DOHH2 (cell line): ENCODE measurements at regions not wholly inside any gene's neighbourhood (a gene's known extent, or its start where the extent isn't known, plus 50 kb on each side); places are given as distances from the start of the nearest gene placed in this dataset.

Source experiments
- EZH2phosphoT487 ChIP-seq: fragments of 200-600 bp; sonication (generic); IDR thresholded peaks from 2 replicates; pipeline ENCODE4 v1.6.1; 2017; ENCODE audit warnings: borderline replicate concordance, mild to moderate bottlenecking, antibody characterized with exemption, low read length, moderate library complexity, mixed read lengths
- TF ChIP-seq, protein P1 (sequence below): fragments of 200-600 bp; sonication (generic); IDR thresholded peaks from one replicate; pipeline ENCODE4 v1.5.1; 2014; ENCODE audit warnings: antibody characterized with exemption, mild to moderate bottlenecking, low read depth, low read length; ENCODE audit not compliant: poor library complexity, severe bottlenecking

- TF ChIP-seq, protein P1, sequence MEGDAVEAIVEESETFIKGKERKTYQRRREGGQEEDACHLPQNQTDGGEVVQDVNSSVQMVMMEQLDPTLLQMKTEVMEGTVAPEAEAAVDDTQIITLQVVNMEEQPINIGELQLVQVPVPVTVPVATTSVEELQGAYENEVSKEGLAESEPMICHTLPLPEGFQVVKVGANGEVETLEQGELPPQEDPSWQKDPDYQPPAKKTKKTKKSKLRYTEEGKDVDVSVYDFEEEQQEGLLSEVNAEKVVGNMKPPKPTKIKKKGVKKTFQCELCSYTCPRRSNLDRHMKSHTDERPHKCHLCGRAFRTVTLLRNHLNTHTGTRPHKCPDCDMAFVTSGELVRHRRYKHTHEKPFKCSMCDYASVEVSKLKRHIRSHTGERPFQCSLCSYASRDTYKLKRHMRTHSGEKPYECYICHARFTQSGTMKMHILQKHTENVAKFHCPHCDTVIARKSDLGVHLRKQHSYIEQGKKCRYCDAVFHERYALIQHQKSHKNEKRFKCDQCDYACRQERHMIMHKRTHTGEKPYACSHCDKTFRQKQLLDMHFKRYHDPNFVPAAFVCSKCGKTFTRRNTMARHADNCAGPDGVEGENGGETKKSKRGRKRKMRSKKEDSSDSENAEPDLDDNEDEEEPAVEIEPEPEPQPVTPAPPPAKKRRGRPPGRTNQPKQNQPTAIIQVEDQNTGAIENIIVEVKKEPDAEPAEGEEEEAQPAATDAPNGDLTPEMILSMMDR, result no peak
- no peak for TF ChIP-seq EZH2phosphoT487
Measured at GRCh38 chr18:27787547-27787946, 389.4 kb downstream of the CDH2 start.
